Naive thymus-derived CD4-positive, alpha-beta T cell (primary cell): ENCODE measurements at regions not wholly inside any gene's neighbourhood (a gene's known extent, or its start where the extent isn't known, plus 50 kb on each side); places are given as distances from the start of the nearest gene placed in this dataset.

ENCODE experiments used
- ATAC-seq: fragments of 150-1000 bp; cut with Tn5 transposase; 2 replicates; pipeline ENCODE4 v1.10.0; 2021; ENCODE audit warnings: mild to moderate bottlenecking, moderate library complexity
- CTCF ChIA-PET: fragments of 350-600 bp; sonication (Branson Sonifier 250); formaldehyde crosslinking; loops from one replicate; lab custom pipeline; 2021; ENCODE audit warnings: antibody characterized with exemption; lab: Charles Lee
- POLR2A ChIA-PET: fragments of 350-600 bp; sonication (Branson Sonifier 250); formaldehyde crosslinking; loops from one replicate; lab custom pipeline; 2021; ENCODE audit warnings: antibody characterized with exemption, inconsistent platforms; lab: Charles Lee
- DNase-seq, 9 donors: peaks; one replicate each; pipeline versions ENCODE4 v3.0.0 to v3.0.0-alpha.2; 2020 to 2022; ENCODE audit warnings: mixed read lengths in 1 of 9
- H3K27ac ChIP-seq: one replicate; pipeline ENCODE4 v1.7.0; 2013; ENCODE audit warnings: mild to moderate bottlenecking, low read depth, low read length, moderate library complexity
- H3K27me3 ChIP-seq, 2 donors: one replicate each; pipeline ENCODE4 v1.7.0; 2013; ENCODE audit warnings: low read length in 2 of 2, mild to moderate bottlenecking in 2 of 2, moderate library complexity in 2 of 2; ENCODE audit not compliant: control insufficient read depth in 2 of 2, insufficient read depth in 2 of 2
- H3K36me3 ChIP-seq, 3 experiments: 1 replicate in 2 of 3; 2 replicates in 1 of 3; pipeline ENCODE4 v1.7.0; 2013; ENCODE audit warnings: low read length in 3 of 3, mild to moderate bottlenecking in 3 of 3, moderate library complexity in 1 of 3; ENCODE audit not compliant: insufficient read depth in 3 of 3, control insufficient read depth in 2 of 3
- H3K4me1 ChIP-seq, 2 donors: one replicate each; pipeline ENCODE4 v1.7.0; 2013; ENCODE audit warnings: low read length in 2 of 2, mild to moderate bottlenecking in 2 of 2, moderate library complexity in 1 of 2; ENCODE audit not compliant: control insufficient read depth in 2 of 2, insufficient read depth in 2 of 2
- H3K4me3 ChIP-seq: 2 replicates; pipeline ENCODE4 v1.7.0; 2013; ENCODE audit warnings: mild to moderate bottlenecking, low read length
- H3K9me3 ChIP-seq, 3 experiments: 1 replicate in 2 of 3; 2 replicates in 1 of 3; pipeline ENCODE4 v1.7.0; 2013; ENCODE audit warnings: low read length in 3 of 3; ENCODE audit not compliant: control insufficient read depth in 2 of 3
- H3K27ac Mint-ChIP-seq, 9 donors: one replicate each; pipeline ENCODE4 v1.8.0; 2020 to 2022; ENCODE audit warnings: mixed read lengths in 9 of 9, mild to moderate bottlenecking in 8 of 9, moderate library complexity in 5 of 9, inconsistent platforms in 2 of 9
- H3K27me3 Mint-ChIP-seq, 5 donors: one replicate each; pipeline ENCODE4 v1.8.0; 2021 to 2022; ENCODE audit warnings: mixed read lengths in 5 of 5, mild to moderate bottlenecking in 1 of 5
- H3K36me3 Mint-ChIP-seq, 5 donors: one replicate each; pipeline ENCODE4 v1.8.0; 2020 to 2022; ENCODE audit warnings: mixed read lengths in 5 of 5, mild to moderate bottlenecking in 3 of 5, inconsistent platforms in 1 of 5
- H3K4me1 Mint-ChIP-seq, 7 donors: one replicate each; pipeline ENCODE4 v1.8.0; 2020 to 2022; ENCODE audit warnings: mixed read lengths in 7 of 7, mild to moderate bottlenecking in 3 of 7, inconsistent platforms in 1 of 7
- H3K4me3 Mint-ChIP-seq, 10 donors: one replicate each; pipeline ENCODE4 v1.8.0; 2020 to 2022; ENCODE audit warnings: mild to moderate bottlenecking in 10 of 10, mixed read lengths in 10 of 10, moderate library complexity in 6 of 10, inconsistent platforms in 2 of 10
- H3K9me3 Mint-ChIP-seq, 11 donors: one replicate each; pipeline ENCODE4 v1.8.0; 2020 to 2022; ENCODE audit warnings: mixed read lengths in 11 of 11, mild to moderate bottlenecking in 4 of 11, inconsistent platforms in 1 of 11, moderate library complexity in 1 of 11
- intact Hi-C, 2 donors: fragments of 100-400 bp; cut with micrococcal nuclease; formaldehyde crosslinking; loops; one replicate each; pipeline ENCODE4 v1.15.1; 2023

GRCh38 chr1:29679316-29679715 lies 443.0 kb downstream of the PTPRU start:
- peak in 1 of 9 donors; percentile 18 for DNase-seq
- ChIA-PET POLR2A (no interaction called here), CTCF (no interaction called here)
- Mint-ChIP-seq H3K4me1 (peaks cover 0 to 6% (median 0%) of the 10 kb centered on the region in 7 donors), H3K27me3 (peaks cover 3 to 13% (median 8%) of the 10 kb centered on the region in 5 donors), H3K4me3 (no peak overlapping the region), H3K9me3 (peaks cover 0 to 3% (median 0%) of the 10 kb centered on the region in 11 donors), H3K27ac (no peak overlapping the region), H3K36me3 (no peaks in the 10 kb centered on the region)
- no peaks in the 10 kb centered on the region for H3K27me3 ChIP-seq
- no peaks in the 10 kb centered on the region for H3K36me3 ChIP-seq
- H3K4me3 ChIP-seq: no peak overlapping the region
- intact Hi-C loops: no loop called here
- no peaks in the 10 kb centered on the region for H3K9me3 ChIP-seq
- H3K4me1 ChIP-seq: no peaks in the 10 kb centered on the region
- ATAC-seq: no peak
- H3K27ac ChIP-seq: no peak overlapping the region

DNA sequence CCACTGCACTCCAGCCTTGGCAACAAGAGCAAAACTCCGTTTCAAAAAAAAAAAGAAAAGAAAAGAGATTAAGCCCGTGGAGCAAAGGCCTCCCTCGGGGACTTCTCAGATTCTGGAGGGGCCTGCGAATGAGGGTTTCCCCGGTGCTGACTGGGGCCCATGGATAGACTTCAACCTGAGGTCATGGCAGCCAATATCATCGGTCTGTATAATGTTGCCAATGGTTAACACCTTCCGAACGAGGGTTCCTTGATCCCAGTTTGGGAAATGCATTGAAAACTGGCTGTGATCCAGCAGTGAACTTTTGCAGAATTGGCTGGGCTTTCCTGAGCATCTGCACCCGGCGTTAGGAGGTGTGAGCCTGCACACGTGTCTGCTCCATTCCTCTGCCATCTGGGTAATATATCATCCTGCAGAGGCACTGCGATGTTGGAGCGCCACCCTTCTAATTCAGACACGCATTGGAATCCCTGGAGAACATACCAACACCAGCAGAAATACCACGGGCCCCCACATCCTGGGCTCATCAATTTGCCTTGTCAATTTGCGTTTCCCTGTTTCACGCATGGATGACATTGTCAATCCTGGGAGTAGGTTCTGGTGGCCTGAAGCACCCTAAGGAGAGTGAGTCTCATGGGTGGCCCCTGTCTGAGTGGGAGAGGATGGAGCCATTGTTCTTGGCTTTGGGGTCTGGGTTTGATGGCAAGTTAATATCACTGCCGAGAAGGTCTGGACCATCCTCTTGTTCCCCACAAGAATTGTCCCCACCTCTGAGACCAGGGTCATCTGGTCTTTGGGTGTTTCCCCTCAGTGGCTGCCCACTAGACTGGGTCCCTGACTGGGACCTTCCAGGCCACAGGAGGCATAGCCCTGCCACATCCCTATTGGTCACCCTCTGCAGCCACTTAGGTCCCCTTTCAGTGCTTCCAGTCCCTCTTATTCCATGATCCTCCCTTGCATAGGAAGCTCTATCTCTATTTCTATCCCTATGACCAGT lies 441.0 kb downstream of the PTPRU start:
- peaks cover 0 to 3% (median 0%) of the 10 kb centered on the region in 11 donors for H3K9me3 Mint-ChIP-seq
- Histone ChIP-seq H3K27me3 (no peaks in the 10 kb centered on the region), H3K27ac (no peak overlapping the region), H3K4me1 (no peaks in the 10 kb centered on the region), H3K4me3 (no peak overlapping the region), H3K9me3 (no peaks in the 10 kb centered on the region), H3K36me3 (no peaks in the 10 kb centered on the region)
- ATAC-seq (no peak), DNase-seq (peak in 1 of 9 donors; percentile 3)
- ChIA-PET POLR2A (no interaction called here), CTCF (no interaction called here)
- intact Hi-C loops: no loop called here
- no peaks in the 10 kb centered on the region for H3K4me1 Mint-ChIP-seq
- H3K27me3 Mint-ChIP-seq: peaks cover 3 to 11% (median 8%) of the 10 kb centered on the region in 5 donors
- H3K36me3 Mint-ChIP-seq: no peaks in the 10 kb centered on the region
- H3K27ac Mint-ChIP-seq: peak overlapping the region in 1 of 9 donors; percentile 36
- H3K4me3 Mint-ChIP-seq: no peak overlapping the region

DNA sequence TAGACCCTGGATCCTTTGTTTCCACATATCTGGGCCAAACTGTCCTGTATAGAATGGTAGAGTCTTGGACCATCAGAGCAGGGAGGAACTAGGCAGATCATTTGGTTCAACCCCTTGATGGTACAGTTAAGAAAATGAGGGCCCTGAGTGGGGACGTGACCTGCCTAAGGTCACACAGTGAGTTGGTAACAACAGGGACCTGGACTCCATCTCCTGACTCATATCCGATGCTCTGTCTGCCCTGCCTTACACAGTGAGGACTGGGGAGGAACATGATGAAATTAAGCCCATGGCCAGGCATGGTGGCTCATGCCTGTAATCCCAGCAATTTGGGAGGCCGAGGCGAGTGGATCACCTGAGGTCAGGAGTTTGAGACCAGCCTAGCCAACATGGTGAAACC lies 440.2 kb downstream of the PTPRU start:
- ChIA-PET POLR2A (no interaction called here), CTCF (no interaction called here)
- peaks cover 0 to 3% (median 0%) of the 10 kb centered on the region in 11 donors for H3K9me3 Mint-ChIP-seq
- ATAC-seq (no peak), DNase-seq (no peak)
- Histone ChIP-seq H3K36me3 (no peaks in the 10 kb centered on the region), H3K27ac (no peak overlapping the region), H3K4me3 (no peak overlapping the region), H3K4me1 (no peaks in the 10 kb centered on the region), H3K27me3 (no peaks in the 10 kb centered on the region), H3K9me3 (no peaks in the 10 kb centered on the region)
- no peak overlapping the region for H3K27ac Mint-ChIP-seq
- H3K27me3 Mint-ChIP-seq: peaks cover 7 to 11% (median 8%) of the 10 kb centered on the region in 5 donors
- intact Hi-C loops: no loop called here
- no peak overlapping the region for H3K4me3 Mint-ChIP-seq
- H3K36me3 Mint-ChIP-seq: no peaks in the 10 kb centered on the region
- no peaks in the 10 kb centered on the region for H3K4me1 Mint-ChIP-seq

DNA sequence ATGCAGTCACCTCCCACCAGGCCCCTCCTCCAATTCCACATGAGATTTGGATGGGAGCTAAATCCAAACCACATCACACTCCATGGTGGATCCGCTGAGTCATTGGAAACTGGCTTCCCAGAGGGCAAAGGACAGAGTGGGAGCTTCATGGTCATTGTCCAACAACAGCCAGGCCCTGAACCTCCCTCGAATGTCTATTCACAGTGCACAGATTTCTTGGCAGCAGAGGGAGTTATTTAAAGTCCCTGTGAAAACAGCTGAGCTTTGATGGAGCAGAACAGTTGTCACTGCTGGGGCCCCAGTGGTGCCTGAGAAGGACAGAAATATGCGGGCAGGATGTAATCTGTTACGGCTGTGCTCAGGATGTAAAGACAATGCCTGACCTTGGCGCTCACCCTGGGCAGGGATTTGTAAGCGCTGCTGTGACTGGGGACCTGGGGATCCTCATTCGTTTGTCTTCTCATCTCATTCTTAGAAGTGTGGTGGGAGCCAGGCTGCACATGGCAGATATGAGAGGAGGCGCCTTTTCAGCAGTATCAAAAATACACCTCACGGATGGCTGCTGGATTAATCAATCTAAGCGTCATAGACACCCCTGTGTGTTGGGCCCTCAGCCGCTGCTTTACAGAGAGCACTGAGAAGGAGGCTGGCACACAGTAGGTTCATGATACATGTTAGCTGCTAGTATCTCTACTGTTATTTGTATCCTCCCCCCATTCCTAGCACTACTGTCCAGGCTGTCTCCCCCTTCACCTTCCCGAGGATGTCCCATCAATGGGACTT lies 439.4 kb downstream of the PTPRU start:
- DNase-seq: peak in 1 of 9 donors; percentile 4
- intact Hi-C loops: no loop called here
- no peaks in the 10 kb centered on the region for H3K36me3 ChIP-seq
- H3K27ac ChIP-seq: no peak overlapping the region
- H3K36me3 Mint-ChIP-seq: no peaks in the 10 kb centered on the region
- ATAC-seq: no peak
- CTCF ChIA-PET: no interaction called here
- H3K4me3 ChIP-seq: no peak overlapping the region
- H3K4me1 ChIP-seq: no peaks in the 10 kb centered on the region
- no peaks in the 10 kb centered on the region for H3K4me1 Mint-ChIP-seq
- peaks cover 0 to 8% (median 7%) of the 10 kb centered on the region in 5 donors for H3K27me3 Mint-ChIP-seq
- H3K9me3 ChIP-seq: no peaks in the 10 kb centered on the region
- no peak overlapping the region for H3K4me3 Mint-ChIP-seq
- peaks cover 0 to 3% (median 0%) of the 10 kb centered on the region in 11 donors for H3K9me3 Mint-ChIP-seq
- POLR2A ChIA-PET: no interaction called here
- peak overlapping the region in 1 of 9 donors; percentile 3 for H3K27ac Mint-ChIP-seq
- H3K27me3 ChIP-seq: no peaks in the 10 kb centered on the region

DNA sequence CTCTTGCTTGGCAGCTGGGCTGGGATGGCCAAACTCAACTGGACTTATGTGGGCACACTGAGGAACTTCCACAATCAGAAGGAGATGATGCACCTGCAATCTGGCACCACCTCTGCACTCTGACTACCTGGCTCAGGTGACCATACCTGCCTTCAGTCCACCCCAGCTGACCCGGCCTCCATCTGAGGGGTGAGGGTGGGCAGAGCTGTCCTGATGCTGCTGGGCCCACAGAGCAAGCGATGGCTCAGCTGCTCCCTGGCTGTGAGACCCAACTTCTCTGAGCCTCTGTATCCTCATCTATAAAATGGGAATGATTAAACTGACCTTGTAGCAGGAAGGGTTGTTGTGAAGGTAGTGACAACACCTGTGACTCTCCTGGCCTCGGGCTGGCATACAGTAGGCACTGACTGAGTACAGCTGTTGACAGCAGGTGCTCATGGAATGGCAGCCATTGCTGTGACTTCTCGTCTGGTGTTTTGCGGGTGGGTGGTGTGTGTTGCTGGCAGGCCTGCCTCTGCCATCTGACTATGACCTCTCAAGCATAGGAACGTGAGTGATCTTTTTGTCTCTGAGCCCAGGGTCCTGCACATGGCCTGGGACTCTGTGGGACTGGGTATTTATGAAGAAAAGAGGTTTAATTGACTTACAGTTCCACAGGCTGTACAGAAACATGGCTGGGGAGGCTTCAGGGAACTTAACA lies 438.5 kb downstream of the PTPRU start:
- intact Hi-C loops: no loop called here
- Mint-ChIP-seq H3K27ac (no peak overlapping the region), H3K4me3 (no peak overlapping the region), H3K4me1 (no peaks in the 10 kb centered on the region), H3K36me3 (no peaks in the 10 kb centered on the region), H3K9me3 (peaks cover 0 to 3% (median 0%) of the 10 kb centered on the region in 11 donors), H3K27me3 (peaks cover 0 to 11% (median 7%) of the 10 kb centered on the region in 5 donors)
- no peaks in the 10 kb centered on the region for H3K9me3 ChIP-seq
- H3K36me3 ChIP-seq: no peaks in the 10 kb centered on the region
- ChIA-PET CTCF (no interaction called here), POLR2A (no interaction called here)
- no peaks in the 10 kb centered on the region for H3K27me3 ChIP-seq
- ATAC-seq (no peak), DNase-seq (no peak)
- no peaks in the 10 kb centered on the region for H3K4me1 ChIP-seq
- H3K27ac ChIP-seq: no peak overlapping the region
- no peak overlapping the region for H3K4me3 ChIP-seq
